ENCODE measurements at regions not wholly inside any gene's neighbourhood (a gene's known extent, or its start where the extent isn't known, plus 50 kb on each side); places are given as distances from the start of the nearest gene placed in this dataset.

DNA sequence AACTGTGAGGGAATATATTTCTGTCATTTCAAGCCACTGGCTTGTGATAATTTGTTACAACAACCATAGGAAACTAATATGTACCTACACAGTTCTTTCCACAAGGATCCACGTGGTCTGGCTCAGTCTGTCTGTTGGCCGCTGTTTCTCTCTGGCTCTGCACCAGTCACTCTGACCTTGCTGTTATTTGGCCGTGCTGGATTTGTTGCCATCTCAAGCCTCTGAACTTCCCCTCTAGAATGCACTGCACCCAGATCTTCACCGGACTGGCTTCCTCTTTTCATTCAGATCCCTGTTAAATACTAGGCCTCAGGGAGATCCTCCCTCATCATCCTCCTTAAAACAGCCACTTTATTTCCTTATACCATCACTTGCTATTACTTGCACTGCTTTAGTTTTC is 446.8 kb downstream of the TFAP2B start:
- H3K27me3 ChIP-seq (ENCODE audit: insufficient read depth, low read length): no peaks in the 10 kb centered on the region
- H3K27ac ChIP-seq (ENCODE audit: low read length): no peak overlapping the region
- no peaks in the 10 kb centered on the region for H3K36me3 ChIP-seq (ENCODE audit: insufficient read depth, low read depth, low read length)

DNA sequence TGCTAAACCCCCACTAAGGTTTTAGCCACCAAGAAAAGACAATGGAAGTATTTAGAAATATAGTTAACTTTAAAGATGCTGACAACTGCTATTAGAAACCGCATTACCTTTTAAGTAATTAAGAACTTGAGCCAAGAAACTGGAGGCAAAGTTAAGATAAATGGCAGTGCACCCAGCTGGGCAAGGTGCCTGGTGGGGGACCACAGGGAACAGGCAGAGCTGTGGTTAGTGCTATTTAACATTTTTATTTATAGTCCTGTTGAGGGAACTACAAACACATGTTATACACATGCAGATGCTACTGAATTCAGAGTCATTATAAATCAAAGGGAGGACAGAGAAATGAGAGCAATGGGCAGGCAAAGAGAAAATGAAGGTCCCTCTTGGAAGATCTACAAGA is 447.9 kb downstream of the TFAP2B start:
- Histone ChIP-seq H3K4me3 (ENCODE audit: low read length) (no peak overlapping the region), H3K27me3 (ENCODE audit: insufficient read depth, low read length) (no peaks in the 10 kb centered on the region), H3K36me3 (ENCODE audit: insufficient read depth, low read depth, low read length) (no peaks in the 10 kb centered on the region), H3K27ac (ENCODE audit: low read length) (no peak overlapping the region), H3K9me3 (ENCODE audit: insufficient read depth, low read depth, low read length) (no peaks in the 10 kb centered on the region), H3K9ac (ENCODE audit: low read depth, low read length) (no peak overlapping the region), H3K4me1 (ENCODE audit: insufficient read depth, low read length) (no peaks in the 10 kb centered on the region; the same call in 1 of the 2 replicates)

More for the DNA sequence above, 446.8 kb downstream of the TFAP2B start:
- Histone ChIP-seq H3K4me3 (ENCODE audit: low read length) (no peak overlapping the region), H3K9me3 (ENCODE audit: insufficient read depth, low read depth, low read length) (no peaks in the 10 kb centered on the region), H3K4me1 (ENCODE audit: insufficient read depth, low read length) (no peaks in the 10 kb centered on the region; the same call in 1 of the 2 replicates), H3K9ac (ENCODE audit: low read depth, low read length) (no peak overlapping the region)

DNA sequence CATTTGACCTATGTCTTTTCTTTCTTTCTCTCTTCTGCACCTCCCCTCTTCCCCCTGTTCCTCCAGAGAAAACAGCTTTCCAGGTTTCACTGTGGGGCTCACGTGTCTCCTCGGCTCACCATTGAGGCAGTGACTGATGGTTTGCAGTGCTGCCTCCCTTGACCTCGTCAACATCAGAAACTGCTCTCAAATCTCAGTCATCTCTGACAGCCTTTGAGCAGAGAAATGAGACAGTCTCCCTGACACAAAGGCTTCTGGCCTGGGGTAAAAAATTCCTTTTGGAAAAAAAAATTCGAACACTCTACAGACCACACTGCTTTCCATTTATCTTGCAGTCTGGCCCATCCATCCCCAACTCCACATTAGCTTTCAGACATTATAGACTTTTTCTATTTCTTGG is 450.0 kb downstream of the TFAP2B start:
- Histone ChIP-seq H3K9me3 (ENCODE audit: insufficient read depth, low read depth, low read length) (no peaks in the 10 kb centered on the region), H3K9ac (ENCODE audit: low read depth, low read length) (no peak overlapping the region), H3K27ac (ENCODE audit: low read length) (no peak overlapping the region), H3K27me3 (ENCODE audit: insufficient read depth, low read length) (no peaks in the 10 kb centered on the region), H3K36me3 (ENCODE audit: insufficient read depth, low read depth, low read length) (no peaks in the 10 kb centered on the region), H3K4me3 (ENCODE audit: low read length) (no peak overlapping the region), H3K4me1 (ENCODE audit: insufficient read depth, low read length) (no peaks in the 10 kb centered on the region; the same call in 1 of the 2 replicates)

DNA sequence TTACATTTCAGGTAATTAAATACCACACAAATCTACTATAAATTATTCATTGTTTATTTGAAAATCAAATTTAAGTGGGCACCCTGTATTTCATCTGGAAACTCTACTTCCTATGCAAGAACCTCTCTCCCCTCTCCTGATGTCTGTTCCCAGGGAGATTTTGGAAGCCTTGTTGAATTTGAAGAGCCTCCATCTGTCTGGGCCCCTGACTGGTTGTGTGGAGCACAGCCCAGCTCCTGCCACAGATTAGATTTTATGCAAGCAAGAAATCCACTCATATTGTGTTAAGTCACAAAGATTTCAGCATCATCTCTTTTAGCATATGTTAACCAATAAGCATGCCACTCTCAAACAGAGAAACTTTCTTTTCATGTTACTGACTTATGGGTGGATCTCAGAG is 451.2 kb downstream of the TFAP2B start:
- Histone ChIP-seq H3K36me3 (ENCODE audit: insufficient read depth, low read depth, low read length) (no peaks in the 10 kb centered on the region), H3K4me3 (ENCODE audit: low read length) (no peak overlapping the region), H3K27me3 (ENCODE audit: insufficient read depth, low read length) (no peaks in the 10 kb centered on the region), H3K4me1 (ENCODE audit: insufficient read depth, low read length) (no peaks in the 10 kb centered on the region; the same call in 1 of the 2 replicates), H3K27ac (ENCODE audit: low read length) (no peak overlapping the region), H3K9me3 (ENCODE audit: insufficient read depth, low read depth, low read length) (no peaks in the 10 kb centered on the region), H3K9ac (ENCODE audit: low read depth, low read length) (no peak overlapping the region)

DNA sequence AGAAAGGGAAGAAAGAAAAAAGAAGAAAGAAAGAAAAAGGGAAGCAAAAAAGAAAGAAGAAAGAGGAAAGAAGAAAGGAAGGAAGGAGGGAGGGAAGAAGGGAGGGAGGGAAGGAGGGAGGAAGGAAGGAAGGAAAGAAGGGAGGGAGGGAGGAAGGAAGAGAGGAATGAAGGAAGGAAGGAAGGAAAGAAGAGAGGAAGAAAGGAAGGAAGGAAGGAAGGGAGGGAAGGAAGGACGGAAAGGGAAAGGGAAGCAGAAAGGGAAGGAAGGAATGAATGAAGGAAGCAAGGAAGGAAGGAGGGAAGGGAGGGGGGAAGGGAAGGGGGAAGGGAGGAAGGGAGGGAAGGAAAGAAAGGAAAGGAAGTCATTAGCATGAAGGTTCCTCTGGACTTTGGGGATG is 452.9 kb downstream of the TFAP2B start:
- H3K4me3 ChIP-seq (ENCODE audit: low read length): no peak overlapping the region
- no peak overlapping the region for H3K27ac ChIP-seq (ENCODE audit: low read length)
- no peak overlapping the region for H3K9ac ChIP-seq (ENCODE audit: low read depth, low read length)
- H3K27me3 ChIP-seq (ENCODE audit: insufficient read depth, low read length): no peaks in the 10 kb centered on the region
- no peaks in the 10 kb centered on the region; the same call in 1 of the 2 replicates for H3K4me1 ChIP-seq (ENCODE audit: insufficient read depth, low read length)
- H3K9me3 ChIP-seq (ENCODE audit: insufficient read depth, low read depth, low read length): no peaks in the 10 kb centered on the region
- no peaks in the 10 kb centered on the region for H3K36me3 ChIP-seq (ENCODE audit: insufficient read depth, low read depth, low read length)

DNA sequence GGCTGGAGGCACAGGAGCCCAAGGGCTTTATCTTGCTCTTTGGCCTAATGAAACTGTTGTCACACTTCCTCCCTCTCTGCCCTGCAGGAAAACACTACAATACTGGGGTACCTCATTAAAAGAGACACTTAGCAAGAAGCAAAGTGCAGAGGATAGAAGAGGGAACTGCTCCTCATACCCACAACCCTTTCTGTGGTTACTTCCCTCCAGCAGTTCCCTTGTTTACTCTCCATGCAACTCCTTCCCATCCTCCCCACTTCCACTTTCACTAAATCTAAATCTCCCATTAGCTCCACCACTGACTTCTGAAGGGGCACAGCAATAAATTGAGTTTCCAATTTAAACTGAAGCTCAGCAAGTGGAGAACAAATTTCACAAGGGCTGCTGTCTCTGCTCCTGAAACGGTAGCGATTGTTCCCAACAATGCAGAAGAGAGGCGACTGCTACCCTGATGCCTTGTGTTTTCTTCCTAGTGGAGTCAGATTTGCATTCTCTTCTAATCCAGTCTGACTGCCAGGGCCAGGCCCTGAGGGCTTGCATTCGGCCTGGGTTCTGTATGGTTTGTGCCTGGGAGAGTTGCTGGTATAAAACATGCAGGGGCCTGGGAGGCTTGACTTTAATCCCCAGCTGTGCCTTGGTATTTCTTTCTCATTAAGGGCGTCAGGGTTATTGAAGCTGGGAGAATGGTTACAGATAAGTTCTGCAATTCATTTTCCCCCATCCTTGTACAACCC is 454.7 kb downstream of the TFAP2B start:
- no peak overlapping the region for H3K27ac ChIP-seq (ENCODE audit: low read length)
- no peaks in the 10 kb centered on the region for H3K4me1 ChIP-seq (ENCODE audit: insufficient read depth, low read length)
- H3K9ac ChIP-seq (ENCODE audit: low read depth, low read length): no peak overlapping the region
- no peaks in the 10 kb centered on the region for H3K27me3 ChIP-seq (ENCODE audit: insufficient read depth, low read length)
- no peak overlapping the region for H3K4me3 ChIP-seq (ENCODE audit: low read length)
- H3K9me3 ChIP-seq (ENCODE audit: insufficient read depth, low read depth, low read length): no peaks in the 10 kb centered on the region
- no peaks in the 10 kb centered on the region for H3K36me3 ChIP-seq (ENCODE audit: insufficient read depth, low read depth, low read length)

DNA sequence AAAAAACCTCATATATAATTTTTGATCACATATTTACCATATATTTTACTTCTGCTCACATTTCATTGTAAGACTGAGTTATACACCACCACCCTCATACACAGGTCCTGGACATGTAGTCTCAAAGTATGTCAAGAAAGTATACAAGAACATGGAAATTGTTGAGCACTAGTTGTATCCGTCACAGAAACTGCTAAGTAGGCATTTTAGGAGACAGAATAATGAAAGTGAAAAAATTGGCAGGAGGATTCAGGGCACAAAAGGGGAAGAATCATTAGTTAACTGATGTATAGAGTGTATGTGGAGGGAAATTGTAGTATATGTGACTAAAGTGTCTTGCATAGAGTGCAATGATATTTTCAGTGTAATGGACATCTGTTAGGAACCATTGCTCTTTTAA is 458.8 kb downstream of the TFAP2B start:
- H3K27ac ChIP-seq (ENCODE audit: low read length): no peak overlapping the region
- no peaks in the 10 kb centered on the region for H3K4me1 ChIP-seq (ENCODE audit: insufficient read depth, low read length)
- H3K36me3 ChIP-seq (ENCODE audit: insufficient read depth, low read depth, low read length): no peaks in the 10 kb centered on the region
- no peak overlapping the region for H3K4me3 ChIP-seq (ENCODE audit: low read length)
- H3K27me3 ChIP-seq (ENCODE audit: insufficient read depth, low read length): no peaks in the 10 kb centered on the region
- H3K9ac ChIP-seq (ENCODE audit: low read depth, low read length): no peak overlapping the region
- H3K9me3 ChIP-seq (ENCODE audit: insufficient read depth, low read depth, low read length): no peaks in the 10 kb centered on the region

DNA sequence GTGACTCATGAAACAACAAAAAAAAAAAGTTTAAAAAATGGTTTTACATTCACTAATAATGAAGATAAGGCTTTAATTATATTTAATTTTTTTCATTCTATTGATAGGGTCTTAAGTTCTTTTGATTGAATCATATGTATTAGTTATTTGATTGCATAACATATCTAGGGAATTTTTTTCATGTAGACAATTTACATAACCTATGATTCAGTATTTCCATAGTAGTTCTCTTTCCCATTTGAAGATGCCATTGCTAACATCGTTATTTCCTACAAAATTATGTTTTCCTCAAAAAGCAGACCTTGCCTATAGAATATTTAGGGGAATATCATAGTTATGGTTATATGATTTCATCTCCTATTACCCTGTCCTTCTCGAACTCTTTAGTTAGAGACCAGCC is 463.4 kb downstream of the TFAP2B start:
- H3K27ac ChIP-seq (ENCODE audit: low read length): no peak overlapping the region
- no peaks in the 10 kb centered on the region for H3K36me3 ChIP-seq (ENCODE audit: insufficient read depth, low read depth, low read length)
- no peaks in the 10 kb centered on the region for H3K4me1 ChIP-seq (ENCODE audit: insufficient read depth, low read length)
- no peaks in the 10 kb centered on the region for H3K27me3 ChIP-seq (ENCODE audit: insufficient read depth, low read length)
- no peak overlapping the region for H3K4me3 ChIP-seq (ENCODE audit: low read length)
- no peak overlapping the region for H3K9ac ChIP-seq (ENCODE audit: low read depth, low read length)
- no peaks in the 10 kb centered on the region for H3K9me3 ChIP-seq (ENCODE audit: insufficient read depth, low read depth, low read length)

DNA sequence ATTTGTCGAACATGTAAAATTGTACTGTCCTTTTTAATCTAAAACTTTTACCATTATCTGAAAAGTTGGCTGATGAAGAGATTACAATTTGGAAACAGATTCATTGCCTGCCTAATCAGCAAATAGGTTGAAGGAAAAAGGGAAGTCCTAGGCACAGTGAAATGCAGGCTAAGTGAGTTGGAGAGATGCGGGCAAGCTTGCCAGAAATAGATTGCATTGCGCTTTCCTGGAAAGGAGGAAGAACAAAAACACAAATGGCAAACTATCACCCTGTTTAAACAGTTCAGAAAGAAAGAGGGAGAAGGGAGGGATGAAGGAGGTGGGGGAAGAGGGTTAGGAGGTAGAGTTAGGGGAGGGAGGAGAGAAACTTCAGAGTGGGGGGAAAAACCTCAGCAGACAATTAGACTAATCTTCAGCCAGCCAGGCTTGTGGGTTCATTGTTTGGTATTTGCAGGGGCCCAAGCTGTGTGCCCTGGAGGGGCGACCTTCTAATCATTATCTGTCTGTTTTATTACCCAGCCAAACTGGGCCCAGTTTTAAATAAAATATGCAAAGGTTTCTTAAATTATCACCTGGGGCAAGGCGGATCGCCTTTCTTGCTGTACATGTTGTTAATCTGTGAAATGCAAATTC is 465.2 kb downstream of the TFAP2B start:
- no peak overlapping the region for H3K27ac ChIP-seq (ENCODE audit: low read length)
- H3K4me3 ChIP-seq (ENCODE audit: low read length): no peak overlapping the region
- H3K4me1 ChIP-seq (ENCODE audit: insufficient read depth, low read length): no peaks in the 10 kb centered on the region

DNA sequence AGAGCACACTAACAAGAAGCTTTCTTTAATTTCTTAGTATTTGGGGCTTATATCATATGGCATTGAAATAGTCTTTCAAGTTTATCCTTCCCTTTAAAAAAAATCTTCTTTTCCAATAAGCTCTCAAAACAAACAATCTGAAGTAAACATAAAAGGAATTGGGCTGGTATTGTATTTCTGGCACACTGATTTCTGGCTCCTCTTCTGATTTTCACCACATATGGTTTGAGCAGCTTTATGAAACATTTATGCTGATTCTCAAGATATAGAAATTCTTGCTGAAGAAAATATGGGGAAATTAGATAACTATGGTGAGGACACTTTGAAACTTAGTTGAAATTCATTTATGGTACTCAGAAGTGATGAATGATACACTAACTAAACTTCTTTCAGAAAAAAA is 467.2 kb downstream of the TFAP2B start:
- Histone ChIP-seq H3K36me3 (ENCODE audit: insufficient read depth, low read depth, low read length) (no peaks in the 10 kb centered on the region), H3K4me3 (ENCODE audit: low read length) (no peak overlapping the region), H3K4me1 (ENCODE audit: insufficient read depth, low read length) (no peaks in the 10 kb centered on the region; the same call in 1 of the 2 replicates), H3K27ac (ENCODE audit: low read length) (no peak overlapping the region), H3K27me3 (ENCODE audit: insufficient read depth, low read length) (no peaks in the 10 kb centered on the region), H3K9me3 (ENCODE audit: insufficient read depth, low read depth, low read length) (no peaks in the 10 kb centered on the region), H3K9ac (ENCODE audit: low read depth, low read length) (no peak overlapping the region)

More for the DNA sequence above, 465.2 kb downstream of the TFAP2B start:
- Histone ChIP-seq H3K27me3 (ENCODE audit: insufficient read depth, low read length) (no peaks in the 10 kb centered on the region), H3K9me3 (ENCODE audit: insufficient read depth, low read depth, low read length) (no peaks in the 10 kb centered on the region), H3K9ac (ENCODE audit: low read depth, low read length) (no peak overlapping the region), H3K36me3 (ENCODE audit: insufficient read depth, low read depth, low read length) (no peaks in the 10 kb centered on the region)

DNA sequence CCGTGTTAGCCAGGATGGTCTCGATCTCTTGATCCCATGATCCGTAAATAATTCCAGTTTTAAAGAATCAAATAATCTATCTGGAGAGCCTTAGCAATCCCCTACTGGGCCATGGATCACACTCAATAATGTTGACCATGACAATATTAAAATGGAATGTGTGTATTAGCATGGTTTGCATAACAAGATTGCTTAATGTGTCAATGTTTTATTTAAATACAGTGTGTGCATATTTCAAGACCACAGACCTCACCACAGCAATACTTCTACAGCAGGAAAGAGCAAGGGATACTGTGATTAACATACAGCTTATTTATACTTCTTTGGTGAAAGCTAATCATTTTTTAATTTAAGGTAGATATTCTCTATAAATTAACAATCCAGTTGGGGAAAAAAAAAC is 470.4 kb downstream of the TFAP2B start:
- H3K4me3 ChIP-seq (ENCODE audit: low read length): no peak overlapping the region
- no peaks in the 10 kb centered on the region for H3K27me3 ChIP-seq (ENCODE audit: insufficient read depth, low read length)
- no peak overlapping the region for H3K27ac ChIP-seq (ENCODE audit: low read length)
- H3K9me3 ChIP-seq (ENCODE audit: insufficient read depth, low read depth, low read length): no peaks in the 10 kb centered on the region
- no peaks in the 10 kb centered on the region for H3K36me3 ChIP-seq (ENCODE audit: insufficient read depth, low read depth, low read length)
- no peak overlapping the region for H3K9ac ChIP-seq (ENCODE audit: low read depth, low read length)
- H3K4me1 ChIP-seq (ENCODE audit: insufficient read depth, low read length): no peaks in the 10 kb centered on the region; the same call in 1 of the 2 replicates

DNA sequence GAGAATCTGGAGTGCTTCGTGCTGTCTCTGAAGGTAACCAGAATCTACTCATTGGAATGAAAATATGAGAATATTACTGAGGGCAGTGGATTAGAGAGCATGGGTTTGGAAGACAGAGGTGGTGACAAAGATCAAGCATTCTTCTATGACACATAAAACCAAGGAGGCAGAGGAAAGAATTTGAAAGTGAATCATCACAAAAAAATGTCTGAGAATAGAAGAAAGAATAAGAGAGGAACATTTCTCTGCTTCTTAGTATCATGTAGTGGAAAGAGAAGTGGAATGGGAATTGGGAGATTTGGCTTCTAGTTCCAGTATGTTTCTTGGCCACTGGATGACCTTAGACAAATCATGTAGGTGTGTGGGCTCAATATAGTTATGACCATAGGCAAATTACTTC is 474.0 kb downstream of the TFAP2B start:
- H3K4me3 ChIP-seq (ENCODE audit: low read length): no peak overlapping the region
- no peaks in the 10 kb centered on the region; the same call in 1 of the 2 replicates for H3K4me1 ChIP-seq (ENCODE audit: insufficient read depth, low read length)
- H3K27me3 ChIP-seq (ENCODE audit: insufficient read depth, low read length): no peaks in the 10 kb centered on the region
- no peak overlapping the region for H3K9ac ChIP-seq (ENCODE audit: low read depth, low read length)
- H3K9me3 ChIP-seq (ENCODE audit: insufficient read depth, low read depth, low read length): no peaks in the 10 kb centered on the region
- H3K36me3 ChIP-seq (ENCODE audit: insufficient read depth, low read depth, low read length): no peaks in the 10 kb centered on the region
- no peak overlapping the region for H3K27ac ChIP-seq (ENCODE audit: low read length)
